ENCODE measurements at regions not wholly inside any gene's neighbourhood (a gene's known extent, or its start where the extent isn't known, plus 50 kb on each side); places are given as distances from the start of the nearest gene placed in this dataset.

DNA sequence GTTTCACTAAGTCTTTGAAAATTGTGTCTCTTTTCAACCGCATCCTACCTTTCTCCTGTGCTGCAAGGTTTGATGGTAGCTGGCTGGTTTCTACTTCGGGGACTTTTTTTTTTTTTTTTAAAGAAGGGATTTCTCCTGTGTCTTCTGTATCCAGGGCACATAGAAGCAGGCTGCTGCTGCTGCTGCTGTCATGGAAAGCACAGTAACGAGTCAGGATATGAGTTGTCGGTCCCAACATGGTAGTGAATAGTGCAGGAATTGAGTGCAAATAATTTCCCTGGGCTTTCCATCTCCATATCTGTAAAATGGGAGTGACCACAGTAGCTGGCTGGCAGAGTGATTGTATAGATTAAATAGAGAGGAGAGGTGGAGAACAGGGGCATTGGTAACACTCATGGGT is 118.3 kb upstream of the NAV2 start:
- no peak for DNase-seq

DNA sequence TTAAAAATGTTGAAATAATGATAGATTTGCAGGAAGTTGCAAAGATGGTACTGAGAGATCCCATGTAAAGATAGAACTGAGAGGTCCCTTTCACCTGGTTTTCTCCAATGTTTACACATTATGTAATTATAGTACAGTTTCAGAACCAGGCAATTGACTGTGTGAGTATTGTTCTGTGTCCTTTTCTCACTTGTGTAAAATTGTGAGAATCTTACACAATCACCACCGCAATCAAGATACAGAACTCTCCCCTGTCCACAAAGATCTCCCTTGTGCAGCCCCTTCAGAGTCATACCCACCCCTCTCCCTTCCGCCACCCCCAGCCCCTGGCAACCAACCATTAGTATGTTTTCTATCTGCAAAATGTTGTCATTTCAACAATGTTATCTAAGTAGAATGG is 119.8 kb upstream of the NAV2 start:
- no peak for DNase-seq

DNA sequence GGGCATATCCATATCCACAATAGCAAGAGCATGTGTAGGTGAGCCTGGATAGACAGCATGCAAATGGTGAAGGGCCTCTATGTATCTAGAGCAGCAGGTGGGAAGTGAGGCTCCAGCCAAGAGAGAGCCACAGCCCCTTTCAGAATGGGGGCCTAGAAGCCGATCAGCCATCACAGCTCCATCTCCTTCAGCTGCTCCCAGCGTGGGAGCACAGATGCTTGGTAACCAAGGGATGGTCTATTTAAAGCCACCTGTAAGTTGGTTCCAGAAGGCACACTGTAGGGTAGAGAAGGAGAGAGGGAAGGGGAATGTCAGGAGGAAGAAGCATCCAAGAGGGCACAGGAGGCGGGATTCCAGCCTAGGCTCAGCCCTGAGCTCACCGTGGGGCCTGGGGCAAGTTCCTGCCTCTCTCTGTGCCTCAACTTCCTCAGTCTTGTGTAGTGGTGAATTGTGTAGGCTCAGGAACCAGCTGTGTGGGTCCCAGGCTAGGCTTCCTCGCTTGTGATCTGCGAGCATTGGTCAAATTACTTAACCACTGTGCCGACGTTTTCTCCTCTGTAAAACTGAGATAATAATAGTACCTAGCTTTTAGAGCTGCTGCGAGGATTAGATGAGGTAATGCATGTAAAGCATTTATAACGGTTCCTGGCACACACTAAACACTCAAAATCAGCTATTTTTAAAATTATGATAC is 122.9 kb upstream of the NAV2 start:
- DNase-seq = no peak

DNA sequence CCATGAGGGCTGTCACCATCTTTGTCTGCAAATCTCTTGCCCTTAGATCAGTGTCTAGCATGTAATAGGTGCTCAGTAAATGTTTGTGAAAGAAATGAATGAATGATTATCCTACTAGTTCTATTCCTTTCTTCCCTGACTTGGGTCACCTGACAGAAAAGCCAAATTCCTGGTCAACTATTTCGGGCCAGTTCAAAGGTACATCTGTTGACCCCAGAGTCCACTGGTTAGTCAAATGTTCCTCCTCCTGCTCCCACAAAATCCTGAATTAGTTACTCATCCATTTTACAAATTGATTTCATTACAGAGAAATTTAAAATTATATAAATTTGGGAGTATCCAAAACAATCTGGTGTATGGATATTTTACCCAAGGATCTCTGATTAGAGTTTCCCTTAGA is 124.7 kb upstream of the NAV2 start:
- DNase-seq = no peak

DNA sequence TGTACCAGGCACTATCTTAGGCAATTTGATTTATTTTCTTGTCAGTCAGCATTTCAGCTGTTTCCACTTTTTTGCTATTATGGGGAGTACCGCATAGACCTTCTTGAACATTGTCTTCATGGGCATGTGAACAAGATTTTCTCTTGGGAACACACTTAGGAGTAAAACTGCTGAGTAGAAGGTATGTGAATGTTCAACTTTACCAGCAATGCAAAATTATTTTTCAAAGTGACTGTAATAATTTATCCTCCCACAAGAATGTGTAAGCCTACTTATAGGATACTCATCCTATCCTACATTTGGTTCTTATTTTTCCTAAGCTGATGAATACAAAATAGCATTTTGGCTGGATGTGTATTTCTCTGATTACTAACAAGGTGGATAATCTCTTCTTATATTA is 132.0 kb upstream of the NAV2 start:
- no peak for DNase-seq

DNA sequence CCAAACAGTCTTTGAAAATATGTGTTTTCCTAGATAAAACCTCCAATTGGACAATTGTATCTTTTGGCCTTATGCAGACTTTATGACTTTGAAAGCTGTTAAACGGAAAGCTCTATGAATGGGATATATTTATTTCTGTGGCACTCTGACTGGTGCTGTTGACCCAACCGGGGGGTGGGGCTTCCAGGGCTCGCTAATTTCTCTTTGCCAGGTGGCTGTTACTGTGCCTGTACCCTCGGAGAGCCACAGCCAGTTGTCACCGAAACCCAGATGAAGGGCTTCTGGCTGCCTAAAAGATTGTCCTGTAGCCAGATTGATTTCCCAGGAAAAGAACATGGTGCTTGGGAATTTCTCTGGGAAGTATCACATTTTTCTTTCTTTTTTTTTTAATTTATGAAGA is 132.7 kb upstream of the NAV2 start:
- no peak for DNase-seq

DNA sequence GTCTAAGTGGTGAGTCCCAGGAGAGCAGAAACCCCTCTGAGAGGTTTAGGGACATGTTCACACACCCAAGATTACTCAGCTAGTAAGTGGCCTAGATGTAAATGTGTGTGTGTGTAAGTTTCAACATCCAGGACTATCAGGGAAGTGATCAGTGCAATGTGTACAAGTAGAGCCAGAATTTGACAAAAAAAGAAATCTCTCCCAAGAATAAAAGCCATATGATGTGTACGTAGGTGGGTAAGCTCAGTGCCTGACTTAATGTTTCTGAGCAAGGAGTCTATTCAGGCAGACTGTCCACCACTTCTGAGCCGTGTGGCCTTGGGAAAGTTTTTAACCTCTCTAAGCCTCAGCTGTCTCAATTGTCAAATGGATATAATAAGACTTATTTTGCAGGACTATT is 133.8 kb upstream of the NAV2 start:
- no peak for DNase-seq

DNA sequence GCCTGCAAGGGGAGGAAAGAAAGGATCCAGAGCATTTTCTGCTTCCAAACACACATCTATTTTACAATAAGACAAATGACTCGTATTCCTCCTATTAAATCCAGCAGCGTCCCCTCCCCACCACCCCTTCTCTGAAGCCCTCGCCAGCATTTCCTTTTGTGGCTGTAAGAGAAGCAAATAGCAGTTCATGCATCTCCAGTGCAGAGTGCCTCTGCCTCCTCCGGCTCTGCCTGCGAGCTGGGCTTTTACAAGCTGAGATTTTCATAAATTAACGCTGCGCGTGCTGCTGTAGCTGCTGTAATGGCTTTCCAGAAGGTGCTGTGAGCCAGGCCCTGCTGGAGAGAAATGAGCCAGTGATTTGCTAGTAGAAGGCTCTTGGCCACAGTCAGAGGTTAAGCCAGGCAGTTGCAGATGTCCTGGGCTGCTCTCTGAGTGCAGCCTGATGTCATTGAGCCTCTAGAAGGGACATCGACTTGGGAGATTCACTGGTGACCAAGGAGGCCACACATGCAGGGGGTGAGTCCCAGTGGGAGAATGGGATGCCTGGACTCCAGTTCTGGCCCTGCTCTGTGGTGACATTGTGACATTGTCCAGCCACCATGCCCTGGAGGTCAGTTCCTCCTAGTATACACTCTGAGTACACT is 134.5 kb upstream of the NAV2 start:
- DNase-seq = no peak

DNA sequence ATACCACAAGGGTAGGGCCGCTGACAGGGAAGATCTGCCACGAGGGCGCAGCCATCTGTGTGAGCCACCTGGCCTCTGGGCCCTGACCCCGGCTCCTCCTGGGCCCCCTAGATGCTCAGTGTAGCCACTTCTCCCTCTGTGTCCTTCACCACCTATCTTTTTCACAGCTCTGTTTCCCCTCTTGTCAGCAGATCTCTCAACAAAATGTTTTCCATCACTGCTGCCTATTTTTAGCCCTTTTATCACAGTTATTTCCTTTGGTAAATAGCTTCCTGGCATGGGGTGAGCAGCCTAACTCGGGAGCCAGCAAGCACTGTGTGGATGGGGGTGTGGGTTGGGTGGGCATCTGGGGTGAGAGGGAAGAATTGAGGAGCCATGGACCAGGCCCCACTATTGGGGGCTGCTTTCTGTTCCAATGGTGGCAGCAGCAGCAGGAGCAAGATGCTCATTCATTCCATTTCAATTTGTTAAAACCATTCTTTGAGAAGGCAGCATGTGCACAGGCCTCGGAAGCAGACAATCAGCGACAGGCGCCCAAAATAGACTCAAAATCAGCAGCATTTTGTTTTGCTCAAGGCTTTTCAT is 135.2 kb upstream of the NAV2 start:
- no peak for DNase-seq

DNA sequence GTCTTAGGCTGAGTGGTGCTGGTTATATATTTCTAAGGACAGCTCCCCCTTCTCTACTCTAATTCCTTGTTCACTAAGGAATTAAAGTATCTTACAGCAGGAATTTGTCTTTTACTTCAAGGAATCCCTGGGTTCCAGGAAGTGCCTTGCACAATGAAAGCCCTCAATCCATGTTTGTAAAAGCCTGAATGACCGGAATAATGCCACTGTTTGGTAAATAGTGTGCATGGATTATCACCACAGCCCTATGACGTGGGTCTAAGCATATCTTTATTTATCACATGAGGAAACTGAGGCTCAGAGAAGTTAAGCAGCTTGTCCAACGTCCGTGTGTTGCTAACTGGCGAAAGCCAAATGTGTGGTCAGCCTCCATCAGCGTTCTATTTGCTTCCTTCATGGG is 135.7 kb upstream of the NAV2 start:
- DNase-seq = no peak

DNA sequence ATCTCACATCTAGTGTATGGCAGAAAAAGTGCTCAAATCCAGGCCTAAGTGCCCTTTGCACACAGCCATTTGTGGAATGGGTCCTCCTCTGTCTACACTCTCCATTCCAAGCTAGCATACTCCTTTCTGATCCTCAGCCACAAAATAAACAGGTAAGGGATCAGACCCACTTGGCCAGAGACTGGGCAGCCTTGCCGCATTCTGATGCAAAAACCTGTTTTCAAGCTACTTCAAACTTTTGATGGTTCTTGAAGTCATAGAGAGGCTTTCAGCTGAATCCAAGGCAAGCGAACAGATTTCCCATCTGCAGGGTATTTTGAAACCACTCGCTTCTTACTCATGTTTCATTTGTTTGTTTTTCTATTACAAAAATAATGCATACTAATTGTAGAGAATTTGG is 136.6 kb upstream of the NAV2 start:
- DNase-seq = no peak

DNA sequence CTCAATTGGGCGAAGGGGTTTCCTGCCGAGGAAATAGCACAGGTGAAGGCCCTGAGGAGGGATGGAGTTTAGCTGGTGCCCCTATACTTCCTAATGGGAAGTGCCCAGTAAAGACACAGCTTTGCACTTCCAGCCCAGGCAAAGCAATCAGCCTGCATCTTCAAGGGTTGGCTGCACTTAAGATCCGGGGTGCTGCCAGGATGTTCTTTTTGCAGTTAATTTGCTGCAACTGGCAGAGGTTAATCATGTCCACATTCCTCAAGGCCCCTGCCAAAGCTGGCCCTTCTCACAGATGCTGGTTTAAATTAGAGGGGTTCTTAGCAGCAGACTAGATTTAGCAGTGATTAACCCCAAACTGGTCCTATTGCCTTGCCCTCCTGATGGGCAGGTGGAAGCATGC is 137.7 kb upstream of the NAV2 start:
- no peak for DNase-seq

DNA sequence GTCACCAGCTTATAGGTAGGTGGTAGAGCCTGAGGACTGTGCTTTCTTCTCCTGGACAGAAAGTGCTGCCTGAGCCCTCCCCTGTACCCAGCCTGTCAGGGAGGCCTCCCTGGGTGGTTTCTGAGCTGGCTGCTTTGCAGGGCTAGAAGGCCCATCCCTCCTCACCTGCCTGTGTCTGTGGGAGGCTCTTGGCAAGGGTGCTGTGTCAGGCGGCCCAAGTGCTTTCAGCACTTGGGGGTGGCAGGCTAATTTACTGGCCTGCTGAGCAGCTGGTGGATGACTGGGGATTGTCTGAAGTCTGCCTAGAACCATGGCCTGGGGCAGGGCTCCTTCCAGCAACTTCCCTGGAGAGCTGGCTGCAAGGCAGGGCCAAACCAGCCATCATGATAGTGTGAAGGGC is 139.0 kb upstream of the NAV2 start:
- no peak for DNase-seq

DNA sequence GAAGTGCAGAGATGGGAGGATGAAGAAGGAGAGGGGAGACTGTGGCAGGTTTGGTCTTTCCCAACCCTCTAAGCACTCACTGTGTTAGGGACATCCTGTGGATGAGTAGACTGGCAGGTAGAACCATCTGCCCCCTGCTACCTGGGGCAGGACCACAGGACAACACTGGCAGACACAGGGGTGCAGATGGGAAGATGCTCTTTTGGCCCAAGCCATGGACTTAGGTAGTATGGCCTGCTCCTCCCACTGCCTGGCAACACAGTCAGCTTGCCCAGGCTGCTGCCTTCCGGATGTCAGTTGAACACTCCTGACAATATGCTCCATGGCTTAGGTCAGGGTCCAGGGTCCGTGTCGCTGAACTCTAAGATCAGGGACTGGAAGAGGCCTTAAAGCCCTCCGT is 140.7 kb upstream of the NAV2 start:
- DNase-seq = no peak

DNA sequence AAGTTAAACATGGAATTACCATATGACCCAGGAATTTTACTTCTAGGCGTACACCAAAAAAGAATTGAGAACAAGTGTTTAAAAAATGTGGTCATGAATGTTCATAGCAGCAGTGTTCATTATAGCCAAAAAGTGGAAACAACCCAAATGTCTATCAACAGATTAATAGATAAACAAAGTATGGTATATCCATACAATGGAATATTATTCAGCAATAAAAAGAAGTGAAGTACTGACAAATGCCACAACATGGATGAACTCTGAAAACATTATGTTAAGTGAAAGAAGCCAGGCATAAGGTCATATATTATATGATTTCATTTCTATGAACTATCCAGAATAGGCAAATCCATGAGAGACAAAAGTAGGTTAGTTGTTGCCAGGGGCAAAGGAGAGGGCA is 141.7 kb upstream of the NAV2 start:
- DNase-seq = no peak

DNA sequence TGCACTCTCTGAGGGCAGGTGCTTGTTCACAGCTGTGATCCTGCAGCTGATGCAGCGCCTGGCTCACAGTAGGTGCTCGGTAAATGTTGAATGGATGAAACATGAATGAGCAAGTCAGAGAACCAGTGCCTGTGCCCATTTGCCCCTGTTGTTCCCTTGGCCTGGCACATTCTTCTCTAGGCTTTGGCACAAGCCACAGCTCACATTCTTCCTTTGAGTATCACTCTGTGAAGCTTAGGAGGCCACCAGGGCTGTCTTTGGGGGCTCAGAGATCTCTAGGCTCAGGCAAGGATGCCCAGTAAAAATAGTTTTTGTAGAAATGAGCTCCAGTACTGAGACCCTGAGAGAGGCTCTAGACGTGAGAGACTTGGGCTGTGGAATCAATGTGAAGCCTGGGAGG is 144.6 kb upstream of the NAV2 start:
- no peak for DNase-seq

DNA sequence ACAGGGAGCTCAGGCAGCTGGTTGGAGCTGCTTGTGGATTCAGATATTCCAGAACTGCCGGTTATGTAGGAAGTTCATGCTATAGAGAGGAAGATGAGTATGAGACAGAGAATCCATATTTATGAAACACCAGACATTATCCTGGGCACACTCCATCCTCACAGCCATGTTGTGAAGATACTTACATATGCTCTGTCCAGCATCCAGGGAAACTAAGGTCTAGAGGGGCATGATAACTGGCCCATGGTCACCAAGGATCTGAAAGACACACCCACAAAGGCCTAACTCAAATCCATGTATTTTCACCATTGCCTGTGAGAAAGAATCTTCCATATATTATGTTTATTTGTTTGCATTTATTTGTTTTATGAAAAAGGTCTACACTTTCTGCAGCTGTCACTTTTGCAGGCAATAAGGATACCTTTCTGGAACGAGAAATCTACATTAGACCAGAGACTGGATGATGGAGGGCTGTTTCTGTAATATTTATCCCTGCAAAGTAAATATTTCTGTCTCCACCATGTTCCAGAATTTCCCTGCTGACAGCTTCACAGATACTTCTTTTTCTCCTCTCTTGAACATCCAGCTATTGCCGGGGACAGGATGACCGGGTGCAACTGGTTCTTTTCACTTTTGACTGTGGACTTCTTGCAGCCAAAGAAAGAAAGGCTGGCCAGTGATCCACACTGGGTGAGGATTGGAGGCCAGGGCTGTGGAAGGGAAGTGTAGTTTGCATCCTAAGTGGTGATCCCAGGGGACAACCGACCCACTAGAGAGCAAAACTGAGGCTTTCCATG is 145.9 kb upstream of the NAV2 start:
- no peak for DNase-seq

DNA sequence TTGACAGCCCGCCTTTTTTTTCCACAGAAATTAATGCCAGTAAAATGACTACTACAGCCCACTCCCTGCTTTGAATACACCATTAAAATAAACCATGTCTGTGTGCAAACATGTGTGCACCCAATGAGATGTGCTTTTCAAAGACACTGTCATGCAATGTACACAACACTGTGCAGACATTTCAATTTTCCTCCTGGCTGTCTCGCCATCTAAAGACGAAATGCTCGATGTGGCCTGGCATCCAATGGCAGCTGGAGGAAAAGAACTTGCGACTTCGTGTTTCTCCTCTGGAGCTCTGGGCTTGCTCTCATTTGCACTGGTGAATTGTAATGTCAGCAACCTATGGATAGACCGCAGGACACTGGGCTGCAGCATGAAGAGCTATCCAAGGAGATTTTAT is 147.0 kb upstream of the NAV2 start:
- DNase-seq = no peak

DNA sequence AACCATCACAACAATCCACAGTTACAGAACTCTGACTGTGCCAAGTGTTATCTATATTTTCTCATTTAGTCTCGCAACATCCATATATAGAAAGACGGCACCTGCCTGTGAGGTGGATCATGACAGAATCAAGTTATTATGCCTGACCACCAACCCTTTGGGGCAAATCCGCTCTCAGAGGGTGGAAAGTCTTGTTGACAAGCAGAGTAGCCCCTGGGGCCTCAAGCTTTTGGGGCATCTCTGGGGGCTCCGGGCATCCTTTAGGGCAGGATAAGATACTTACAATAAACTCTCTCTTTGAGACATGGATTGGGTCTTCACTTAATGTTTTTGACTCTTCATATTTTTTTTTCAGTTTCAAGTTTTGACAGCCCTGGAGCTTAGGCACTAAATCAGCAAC is 150.5 kb upstream of the NAV2 start:
- DNase-seq = no peak

DNA sequence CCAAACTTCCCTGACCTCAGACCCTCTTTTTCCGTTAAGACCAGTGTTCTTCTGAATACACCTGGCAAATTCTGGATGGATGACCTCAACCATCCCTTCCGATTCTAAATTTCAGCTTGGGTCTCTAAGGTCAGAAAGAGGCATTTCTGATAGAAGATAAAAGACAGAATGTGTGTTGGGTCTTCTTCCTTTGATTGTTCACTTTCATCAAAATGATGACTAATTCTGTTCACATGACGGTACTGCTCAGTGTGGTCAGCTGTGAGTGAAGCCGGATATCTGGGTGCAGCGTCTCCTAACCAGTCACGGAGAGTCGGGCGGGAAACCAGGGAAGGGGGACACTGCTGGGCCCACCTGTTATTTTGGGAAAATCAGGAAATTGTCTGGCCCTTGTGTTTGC is 151.6 kb upstream of the NAV2 start:
- DNase-seq = no peak

DNA sequence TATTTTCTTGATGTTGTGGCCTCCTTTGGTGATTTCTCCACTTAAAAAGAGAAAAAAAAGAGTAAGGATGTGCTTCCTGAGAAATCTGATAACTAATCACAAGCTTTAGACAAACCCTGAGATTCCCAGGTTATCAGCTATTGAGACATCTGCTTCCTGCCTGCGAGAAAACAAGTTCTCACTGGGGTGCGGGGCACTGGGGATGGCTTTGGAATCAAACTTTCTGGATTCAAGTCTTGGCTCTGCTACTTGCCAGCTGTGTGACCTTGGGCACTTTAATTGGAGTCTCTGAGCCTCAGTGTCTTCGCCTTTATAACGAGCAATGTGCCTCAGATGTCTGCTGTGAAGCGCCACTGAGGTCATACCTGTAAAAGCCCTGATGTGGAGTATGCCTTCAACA is 152.5 kb upstream of the NAV2 start:
- no peak for DNase-seq

DNA sequence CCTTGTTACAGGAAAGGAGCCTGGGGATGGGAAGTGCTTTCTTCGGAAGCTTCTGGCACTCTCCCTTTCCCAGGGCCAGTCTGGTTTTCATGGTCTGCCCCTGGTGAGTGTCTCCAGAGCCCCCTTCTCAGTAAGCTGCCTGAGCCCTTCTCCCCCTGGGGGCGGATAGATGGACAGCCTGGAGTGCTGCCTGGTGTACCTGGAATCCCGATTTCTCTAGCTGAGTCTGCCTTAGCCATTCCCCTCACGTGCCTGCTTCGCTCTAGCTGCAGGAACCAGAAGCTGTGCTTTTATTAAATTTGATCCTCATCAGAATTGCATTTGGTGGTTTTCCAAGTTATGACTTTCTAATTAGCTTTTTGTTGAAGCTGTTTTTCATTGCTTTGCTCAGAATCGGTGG is 152.9 kb upstream of the NAV2 start:
- no peak for DNase-seq

DNA sequence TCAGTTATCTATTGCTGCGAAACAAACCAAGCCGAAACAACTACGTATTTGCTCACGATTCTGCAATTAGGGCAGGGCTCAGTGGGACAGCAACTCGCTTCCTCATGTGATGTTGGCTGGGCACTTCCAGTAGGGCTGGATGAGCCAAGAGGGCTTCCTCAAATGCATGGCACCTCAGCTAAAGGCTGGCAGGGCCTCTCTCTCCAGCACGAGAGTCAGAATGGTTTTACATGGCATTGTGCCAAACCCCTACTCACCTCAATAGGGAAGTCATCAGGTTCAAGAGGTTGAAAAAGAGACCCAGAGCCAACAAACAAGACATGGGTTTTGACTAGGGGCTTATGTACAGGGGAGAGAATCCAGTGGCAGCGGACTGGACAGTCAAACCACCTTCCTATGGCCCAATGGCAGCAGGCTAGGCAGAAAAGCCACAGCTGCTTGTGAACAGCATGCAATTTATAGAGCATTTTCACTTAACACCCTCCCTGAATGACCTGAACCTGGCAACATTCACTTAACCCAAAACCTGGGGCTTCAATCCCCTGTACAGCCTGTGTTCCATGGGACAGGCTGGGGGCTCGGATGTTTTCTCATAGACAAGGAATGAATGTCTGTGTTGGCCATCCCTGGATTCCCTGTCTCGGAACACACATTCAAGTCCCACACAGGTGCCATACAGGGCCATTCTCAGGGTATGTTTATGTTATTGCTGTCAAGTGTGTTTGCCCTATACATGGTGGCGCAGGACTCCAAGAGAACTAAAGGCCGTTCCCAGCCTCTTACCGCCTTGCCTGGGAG is 154.2 kb upstream of the NAV2 start:
- DNase-seq = peak; percentile 91

Data from NCI-H2029 (cell line).